ENCODE measurements at regions not wholly inside any gene's neighbourhood (a gene's known extent, or its start where the extent isn't known, plus 50 kb on each side); places are given as distances from the start of the nearest gene placed in this dataset.

- ChIA-PET POLR2A (no interaction called here), CTCF (interaction anchor here (0.9 to 5.0 kb wide), 5 partner anchors 12 to 31 kb away, joined by 3 to 26 read pairs (median 3); no protein-coding TSS in a partner anchor)
- no peak for TF ChIP-seq CTCF (IDR thresholded peaks at IDR 0.05; ENCODE audit: control extremely low read depth, extremely low read depth, low read depth, missing control alignments)
- no peak for DNase-seq (ENCODE audit: extremely low spot score)
These were observed 184.8 kb downstream of the BRINP2 start for GRCh38 chr1:177355575-177355974.

GRCh38 chr1:177354247-177354646 lies 183.5 kb downstream of the BRINP2 start:
- ChIA-PET POLR2A (no interaction called here), CTCF (interaction anchor here (1.1 to 5.0 kb wide), 4 partner anchors 13 to 32 kb away, joined by 3 to 26 read pairs (median 4); no protein-coding TSS in a partner anchor)
- no peak for TF ChIP-seq CTCF (IDR thresholded peaks at IDR 0.05; ENCODE audit: control extremely low read depth, extremely low read depth, low read depth, missing control alignments)
- no peak for DNase-seq (ENCODE audit: extremely low spot score)

GRCh38 chr1:177351361-177352108 lies 180.8 kb downstream of the BRINP2 start:
- DNase-seq (ENCODE audit: extremely low spot score), result no peak
- no peak for TF ChIP-seq CTCF (IDR thresholded peaks at IDR 0.05; ENCODE audit: control extremely low read depth, extremely low read depth, low read depth, missing control alignments)
- ChIA-PET CTCF (no interaction called here), POLR2A (no interaction called here)

GRCh38 chr1:177346790-177347359 lies 176.1 kb downstream of the BRINP2 start:
- no peak for DNase-seq (ENCODE audit: extremely low spot score)
- ChIA-PET POLR2A (no interaction called here), CTCF (no interaction called here)
- no peak for TF ChIP-seq CTCF (IDR thresholded peaks at IDR 0.05; ENCODE audit: control extremely low read depth, extremely low read depth, low read depth, missing control alignments)

GRCh38 chr1:177343445-177343844 lies 172.7 kb downstream of the BRINP2 start:
- no peak for TF ChIP-seq CTCF (IDR thresholded peaks at IDR 0.05; ENCODE audit: control extremely low read depth, extremely low read depth, low read depth, missing control alignments)
- CTCF ChIA-PET, result interaction anchor here (1.2 kb wide), 1 partner anchor 23 kb away, joined by 4 read pairs; no protein-coding TSS in a partner anchor
- no peak for DNase-seq (ENCODE audit: extremely low spot score)
- POLR2A ChIA-PET, result no interaction called here

GRCh38 chr1:177341773-177342172 lies 171.0 kb downstream of the BRINP2 start:
- TF ChIP-seq CTCF (IDR thresholded peaks at IDR 0.05; ENCODE audit: control extremely low read depth, extremely low read depth, low read depth, missing control alignments), result no peak
- ChIA-PET CTCF (no interaction called here), POLR2A (no interaction called here)
- no peak for DNase-seq (ENCODE audit: extremely low spot score)
